ENCODE measurements at regions not wholly inside any gene's neighbourhood (a gene's known extent, or its start where the extent isn't known, plus 50 kb on each side); places are given as distances from the start of the nearest gene placed in this dataset.

DNA sequence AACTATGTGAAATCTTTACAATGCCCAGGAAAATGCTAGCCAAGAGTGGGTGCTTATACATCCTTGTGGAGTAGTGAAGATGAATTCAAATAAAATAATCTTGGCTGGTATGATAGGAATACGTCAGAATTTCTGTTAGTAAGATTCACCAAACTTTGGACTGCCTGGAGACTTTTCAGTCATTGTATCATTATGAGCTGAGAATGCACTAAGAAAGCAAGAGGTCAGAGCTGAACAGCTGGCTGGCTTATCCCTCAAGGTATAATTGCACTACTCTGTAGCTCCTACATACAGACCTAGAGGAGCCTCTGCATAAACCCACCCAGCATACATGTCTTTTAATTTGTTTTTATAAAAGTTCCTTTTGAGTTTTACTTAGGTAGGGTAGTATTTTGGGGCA lies 568.5 kb upstream of the RIOK2 start:
- BruUV-seq (replicated peaks): no TSS peak
- POLR2A ChIA-PET: interaction anchor here (0.7 kb wide), 1 partner anchor 1101 kb away, joined by 3 read pairs; no protein-coding TSS in a partner anchor
- intact Hi-C loops (cut with micrococcal nuclease): no loop called here

DNA sequence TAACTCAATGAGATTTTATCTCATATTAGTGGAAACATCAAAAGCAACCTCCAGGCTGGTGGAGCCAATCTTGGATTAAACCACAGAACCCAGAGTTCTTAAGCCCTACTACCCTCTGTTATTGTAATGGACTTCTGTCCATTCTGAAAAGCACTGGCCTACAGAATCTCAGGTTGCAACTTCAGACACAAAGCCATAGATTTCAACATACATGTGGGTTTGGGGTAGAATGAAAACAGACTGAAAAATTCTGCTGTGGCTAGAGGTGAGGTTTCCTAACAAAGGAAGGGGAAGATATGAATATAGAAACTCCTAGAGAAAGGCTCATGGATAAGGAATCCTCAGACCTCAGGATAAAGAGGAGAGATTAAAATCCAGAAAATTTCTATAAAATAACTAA lies 569.8 kb upstream of the RIOK2 start:
- ChIA-PET CTCF (interaction anchor here (0.7 kb wide), 1 partner anchor 78 kb away, joined by 4 read pairs; no protein-coding TSS in a partner anchor), POLR2A (no interaction called here)
- no peaks in the 10 kb centered on the region for H3K9me3 Mint-ChIP-seq (ENCODE audit: unreplicated experiment)
- no peaks in the 10 kb centered on the region for H3K36me3 Mint-ChIP-seq (ENCODE audit: insufficient read depth, unreplicated experiment)
- no TSS peak for BruUV-seq (replicated peaks)
- H3K4me3 Mint-ChIP-seq (ENCODE audit: unreplicated experiment): no peak overlapping the region
- TF ChIP-seq, protein P1, sequence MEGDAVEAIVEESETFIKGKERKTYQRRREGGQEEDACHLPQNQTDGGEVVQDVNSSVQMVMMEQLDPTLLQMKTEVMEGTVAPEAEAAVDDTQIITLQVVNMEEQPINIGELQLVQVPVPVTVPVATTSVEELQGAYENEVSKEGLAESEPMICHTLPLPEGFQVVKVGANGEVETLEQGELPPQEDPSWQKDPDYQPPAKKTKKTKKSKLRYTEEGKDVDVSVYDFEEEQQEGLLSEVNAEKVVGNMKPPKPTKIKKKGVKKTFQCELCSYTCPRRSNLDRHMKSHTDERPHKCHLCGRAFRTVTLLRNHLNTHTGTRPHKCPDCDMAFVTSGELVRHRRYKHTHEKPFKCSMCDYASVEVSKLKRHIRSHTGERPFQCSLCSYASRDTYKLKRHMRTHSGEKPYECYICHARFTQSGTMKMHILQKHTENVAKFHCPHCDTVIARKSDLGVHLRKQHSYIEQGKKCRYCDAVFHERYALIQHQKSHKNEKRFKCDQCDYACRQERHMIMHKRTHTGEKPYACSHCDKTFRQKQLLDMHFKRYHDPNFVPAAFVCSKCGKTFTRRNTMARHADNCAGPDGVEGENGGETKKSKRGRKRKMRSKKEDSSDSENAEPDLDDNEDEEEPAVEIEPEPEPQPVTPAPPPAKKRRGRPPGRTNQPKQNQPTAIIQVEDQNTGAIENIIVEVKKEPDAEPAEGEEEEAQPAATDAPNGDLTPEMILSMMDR (IDR thresholded peaks at IDR 0.05; ENCODE audit: unreplicated experiment): no peak
- DNase-seq (ENCODE audit: unreplicated experiment): no peak
- no peaks in the 10 kb centered on the region for H3K27me3 Mint-ChIP-seq (ENCODE audit: insufficient read depth, unreplicated experiment)
- intact Hi-C loops (cut with micrococcal nuclease): no loop called here
- peaks cover 6% of the 10 kb centered on the region for H3K4me1 Mint-ChIP-seq (ENCODE audit: insufficient read depth, unreplicated experiment)
- no peak overlapping the region for H3K27ac Mint-ChIP-seq (ENCODE audit: low read depth, unreplicated experiment)

More for the DNA sequence above, 568.5 kb upstream of the RIOK2 start:
- no peaks in the 10 kb centered on the region for H3K9me3 Mint-ChIP-seq (ENCODE audit: unreplicated experiment)
- H3K4me1 Mint-ChIP-seq (ENCODE audit: insufficient read depth, unreplicated experiment): peaks cover 6% of the 10 kb centered on the region
- DNase-seq (ENCODE audit: unreplicated experiment): no peak
- H3K27ac Mint-ChIP-seq (ENCODE audit: low read depth, unreplicated experiment): no peak overlapping the region
- no peaks in the 10 kb centered on the region for H3K36me3 Mint-ChIP-seq (ENCODE audit: insufficient read depth, unreplicated experiment)
- CTCF ChIA-PET: no interaction called here
- no peak overlapping the region for H3K4me3 Mint-ChIP-seq (ENCODE audit: unreplicated experiment)
- no peaks in the 10 kb centered on the region for H3K27me3 Mint-ChIP-seq (ENCODE audit: insufficient read depth, unreplicated experiment)
- TF ChIP-seq, protein P1 (IDR thresholded peaks at IDR 0.05; ENCODE audit: unreplicated experiment): no peak

DNA sequence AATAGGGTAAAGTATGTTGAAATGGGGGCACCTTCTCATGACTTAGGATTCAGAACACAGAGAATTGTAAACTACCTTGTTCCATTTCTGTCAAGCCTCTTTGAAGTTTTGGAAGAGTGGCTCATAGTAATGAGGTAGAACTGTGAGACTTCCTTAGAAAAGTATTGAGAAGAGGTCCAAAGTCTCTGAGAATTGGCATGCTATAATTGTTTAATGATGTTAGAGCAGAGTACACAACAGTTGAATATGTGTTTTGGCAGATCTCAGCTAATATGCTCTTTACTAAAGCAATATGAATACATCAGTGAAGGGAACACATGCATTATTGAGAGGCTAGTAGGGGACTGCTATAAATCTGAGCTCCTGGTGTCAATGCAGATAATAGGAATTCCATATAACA lies 579.4 kb upstream of the RIOK2 start:
- intact Hi-C loops (cut with micrococcal nuclease): loop anchor here (5.0 kb wide), 1 partner anchor 1010 kb away; the partner anchor contains the start of gene RGMB
- DNase-seq (ENCODE audit: unreplicated experiment): no peak
- Mint-ChIP-seq H3K4me1 (ENCODE audit: insufficient read depth, unreplicated experiment) (peaks cover 8% of the 10 kb centered on the region), H3K4me3 (ENCODE audit: unreplicated experiment) (no peak overlapping the region), H3K27me3 (ENCODE audit: insufficient read depth, unreplicated experiment) (no peaks in the 10 kb centered on the region), H3K27ac (ENCODE audit: low read depth, unreplicated experiment) (no peak overlapping the region), H3K36me3 (ENCODE audit: insufficient read depth, unreplicated experiment) (no peaks in the 10 kb centered on the region), H3K9me3 (ENCODE audit: unreplicated experiment) (no peaks in the 10 kb centered on the region)
- TF ChIP-seq, protein P1 (IDR thresholded peaks at IDR 0.05; ENCODE audit: unreplicated experiment): no peak
- BruUV-seq (replicated peaks): no TSS peak
- ChIA-PET CTCF (no interaction called here), POLR2A (no interaction called here)

DNA sequence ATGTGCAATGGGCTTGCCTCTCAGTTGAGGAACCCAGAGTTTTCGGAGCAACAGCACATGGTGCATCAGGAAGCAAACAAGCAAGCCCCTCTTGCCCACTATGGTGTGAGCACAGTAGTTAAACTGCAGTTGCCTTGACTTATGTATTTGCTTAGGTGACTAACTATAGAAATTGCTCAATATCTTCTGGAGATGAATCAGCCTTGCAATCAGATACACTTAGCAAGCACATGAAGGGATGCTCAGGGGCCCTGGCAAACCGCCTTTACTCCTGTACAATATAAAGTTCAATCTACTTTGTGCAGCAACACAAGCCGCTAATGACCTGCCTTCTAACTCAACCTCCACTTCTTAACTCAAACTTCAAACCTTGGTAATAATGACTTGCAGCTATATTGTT lies 581.7 kb upstream of the RIOK2 start:
- TF ChIP-seq, protein P1 (IDR thresholded peaks at IDR 0.05; ENCODE audit: unreplicated experiment): no peak
- peak; percentile 84 for DNase-seq (ENCODE audit: unreplicated experiment)
- no peak overlapping the region for H3K27ac Mint-ChIP-seq (ENCODE audit: low read depth, unreplicated experiment)
- CTCF ChIA-PET: no interaction called here
- POLR2A ChIA-PET: no interaction called here
- H3K36me3 Mint-ChIP-seq (ENCODE audit: insufficient read depth, unreplicated experiment): no peaks in the 10 kb centered on the region
- intact Hi-C loops (cut with micrococcal nuclease): loop anchor here (5.0 kb wide), 1 partner anchor 1008 kb away; the partner anchor contains the start of gene RGMB
- no peak overlapping the region for H3K4me3 Mint-ChIP-seq (ENCODE audit: unreplicated experiment)
- H3K9me3 Mint-ChIP-seq (ENCODE audit: unreplicated experiment): peaks cover 6% of the 10 kb centered on the region
- no peaks in the 10 kb centered on the region for H3K27me3 Mint-ChIP-seq (ENCODE audit: insufficient read depth, unreplicated experiment)
- peaks cover 8% of the 10 kb centered on the region for H3K4me1 Mint-ChIP-seq (ENCODE audit: insufficient read depth, unreplicated experiment)
- no TSS peak for BruUV-seq (replicated peaks)
